ENCODE measurements at regions not wholly inside any gene's neighbourhood (a gene's known extent, or its start where the extent isn't known, plus 50 kb on each side); places are given as distances from the start of the nearest gene placed in this dataset.

- DNase-seq (ENCODE audit: low spot score in 2 of 2) = no peak
- no peak for FAIRE-seq
Observed at GRCh38 chr2:117058366-117058765, 756.1 kb upstream of the DDX18 start.

DNA sequence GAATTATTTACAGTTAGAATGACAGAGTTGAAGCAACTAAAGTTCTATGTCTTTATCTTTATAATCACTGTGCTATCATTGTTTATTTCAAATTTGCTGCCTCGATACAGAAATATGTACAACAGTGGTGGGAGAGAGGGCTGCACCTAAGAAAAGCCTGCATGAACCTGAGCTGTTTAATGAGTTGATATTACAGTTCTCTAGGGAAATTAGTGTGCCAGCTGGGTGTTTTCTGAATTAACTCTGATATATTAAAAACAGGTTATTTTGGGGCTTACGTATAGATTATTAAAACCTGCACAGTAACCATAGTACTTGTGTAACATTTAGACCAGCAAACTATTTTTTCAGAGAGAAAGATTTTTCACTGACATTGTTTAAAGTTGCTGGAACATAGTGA, 750.5 kb upstream of the DDX18 start:
- DNase-seq (ENCODE audit: low spot score in 2 of 2) = no peak

DNA sequence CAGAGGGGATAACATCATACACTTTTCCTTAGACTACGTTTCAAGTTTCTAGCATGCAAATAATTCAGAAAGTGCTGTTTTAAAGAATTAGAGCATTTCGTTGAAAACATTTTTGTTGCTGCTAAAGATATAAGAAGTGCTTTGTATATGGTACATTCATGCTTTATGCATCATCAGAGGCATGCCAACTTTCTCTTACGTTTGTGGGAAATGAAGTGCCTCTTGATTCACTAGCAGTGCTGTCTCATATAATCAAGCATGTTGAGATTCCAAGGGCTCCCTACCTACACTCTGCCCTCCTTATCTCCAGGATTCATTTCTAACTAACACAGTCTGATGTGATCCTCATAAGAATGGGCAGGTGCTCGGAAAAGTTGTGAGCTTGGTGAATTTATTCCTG, 748.6 kb upstream of the DDX18 start:
- FAIRE-seq (no peak), DNase-seq (ENCODE audit: low spot score in 2 of 2) (no peak)

More for the DNA sequence above, 750.5 kb upstream of the DDX18 start:
- no peak for FAIRE-seq

GRCh38 chr2:117067900-117068299, 746.6 kb upstream of the DDX18 start:
- no peak for FAIRE-seq

GRCh38 chr2:117068371-117068770, 746.1 kb upstream of the DDX18 start:
- DNase-seq (ENCODE audit: low spot score in 2 of 2) (no peak), FAIRE-seq (no peak)

More at GRCh38 chr2:117067900-117068299, 746.6 kb upstream of the DDX18 start:
- no peak for DNase-seq (ENCODE audit: low spot score in 2 of 2)

- FAIRE-seq = no peak
- DNase-seq (ENCODE audit: low spot score in 2 of 2) = no peak
Observed at GRCh38 chr2:117071556-117072102, 742.9 kb upstream of the DDX18 start.

- no peak for DNase-seq (ENCODE audit: low spot score in 2 of 2)
Observed at GRCh38 chr2:117074756-117075155, 739.7 kb upstream of the DDX18 start.

DNA sequence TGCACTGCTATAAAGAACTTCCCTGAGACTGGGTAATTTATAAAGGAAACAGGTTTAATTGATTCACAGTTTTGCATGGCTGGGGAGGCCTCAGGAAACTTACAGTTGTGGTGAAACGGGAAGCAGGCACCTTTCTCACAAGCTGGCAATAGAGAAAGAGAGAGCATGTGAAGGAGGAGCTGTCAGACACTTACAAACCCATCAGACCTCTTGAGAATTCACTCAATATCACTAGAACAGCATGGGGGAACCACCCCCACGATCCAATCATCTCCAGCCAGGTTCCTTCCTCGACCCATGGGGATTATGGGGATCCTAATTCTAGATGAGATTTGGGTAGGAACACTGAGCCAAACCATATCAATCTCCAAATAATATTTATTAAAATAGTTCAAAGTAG, 729.2 kb upstream of the DDX18 start:
- DNase-seq (ENCODE audit: low spot score in 2 of 2) = no peak
- FAIRE-seq = no peak

More at GRCh38 chr2:117074756-117075155, 739.7 kb upstream of the DDX18 start:
- no peak for FAIRE-seq

DNA sequence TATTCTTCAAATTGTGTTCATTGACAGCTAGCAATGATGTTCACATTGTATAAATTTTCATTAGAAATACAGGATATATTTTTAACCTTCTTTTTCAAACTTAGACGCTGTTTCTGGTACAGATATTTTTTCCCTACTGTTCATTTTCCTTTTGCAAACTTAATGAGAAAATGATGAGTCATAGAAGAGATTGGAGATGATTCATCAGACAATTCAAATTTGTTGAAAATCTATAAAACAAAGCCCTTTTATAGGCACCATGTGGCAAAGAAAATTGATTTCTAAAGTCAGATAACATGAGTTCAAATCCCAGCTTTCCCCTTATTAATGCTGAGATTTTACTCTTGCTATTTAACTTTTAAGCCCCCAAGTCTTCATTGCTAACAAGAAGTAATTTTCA, 728.8 kb upstream of the DDX18 start:
- DNase-seq (ENCODE audit: low spot score in 2 of 2) (no peak), FAIRE-seq (no peak)

DNA sequence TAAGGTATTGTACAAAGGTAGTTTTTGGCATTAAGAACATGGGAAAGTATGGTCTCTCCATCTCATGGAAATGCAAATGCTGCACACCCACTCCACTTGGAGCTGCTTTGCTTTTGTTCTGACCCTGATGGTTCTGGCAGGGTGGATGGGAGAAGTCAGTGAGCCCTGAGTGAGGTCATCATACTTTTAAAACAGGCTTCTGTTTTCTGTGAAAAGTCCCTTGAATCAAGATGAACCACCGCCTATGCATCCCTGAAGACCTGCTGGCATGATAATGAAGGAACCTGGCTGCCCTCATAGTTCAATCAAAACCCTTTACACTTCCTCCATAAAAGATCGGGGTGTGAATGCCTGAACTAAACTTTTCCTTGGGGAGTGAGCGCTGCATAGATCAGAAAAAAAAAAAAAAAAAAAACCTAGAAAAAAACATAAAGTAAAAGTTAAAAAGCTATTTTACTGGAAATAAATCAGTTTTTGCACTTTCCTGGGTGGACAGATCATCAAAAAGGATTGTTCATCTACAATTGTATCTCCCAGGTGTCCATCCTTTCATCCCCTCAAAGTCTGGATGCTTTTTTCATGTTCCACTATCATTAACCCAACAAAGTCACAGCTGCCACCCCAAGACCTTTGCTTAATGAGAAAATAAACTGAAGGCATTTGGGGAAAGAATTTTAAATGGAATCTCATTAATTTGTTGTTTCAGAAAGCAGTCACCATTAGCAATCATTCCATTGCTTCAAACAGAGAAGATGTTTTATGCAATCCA, 728.1 kb upstream of the DDX18 start:
- no peak for DNase-seq (ENCODE audit: low spot score in 2 of 2)
- FAIRE-seq = no peak

DNA sequence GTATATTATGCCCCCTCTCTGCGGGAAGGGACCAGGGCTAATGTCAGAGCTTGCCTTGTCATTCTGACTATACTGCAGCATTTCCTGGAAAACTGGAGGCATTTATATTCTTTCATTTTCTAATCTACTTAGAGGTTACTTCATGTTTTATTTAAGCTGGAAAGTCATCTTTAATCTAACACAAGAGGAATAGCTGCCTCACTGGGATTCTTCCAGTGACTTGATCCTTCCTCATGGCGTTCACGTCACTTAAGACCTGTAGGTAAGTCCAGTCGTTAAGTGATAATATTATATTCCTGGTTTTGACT, 727.6 kb upstream of the DDX18 start:
- DNase-seq (ENCODE audit: low spot score in 2 of 2) (no peak), FAIRE-seq (no peak)

- FAIRE-seq = no peak
- DNase-seq (ENCODE audit: low spot score in 2 of 2) = no peak
Observed at GRCh38 chr2:117087535-117088291, 726.8 kb upstream of the DDX18 start.

GRCh38 chr2:117091041-117091837, 723.3 kb upstream of the DDX18 start:
- DNase-seq (ENCODE audit: low spot score in 2 of 2) (no peak), FAIRE-seq (no peak)

GRCh38 chr2:117101613-117102012, 712.9 kb upstream of the DDX18 start:
- no peak for DNase-seq (ENCODE audit: low spot score in 2 of 2)
- FAIRE-seq = no peak

GRCh38 chr2:117108741-117109267, 705.7 kb upstream of the DDX18 start:
- DNase-seq (ENCODE audit: low spot score in 2 of 2) (no peak), FAIRE-seq (no peak)

DNA sequence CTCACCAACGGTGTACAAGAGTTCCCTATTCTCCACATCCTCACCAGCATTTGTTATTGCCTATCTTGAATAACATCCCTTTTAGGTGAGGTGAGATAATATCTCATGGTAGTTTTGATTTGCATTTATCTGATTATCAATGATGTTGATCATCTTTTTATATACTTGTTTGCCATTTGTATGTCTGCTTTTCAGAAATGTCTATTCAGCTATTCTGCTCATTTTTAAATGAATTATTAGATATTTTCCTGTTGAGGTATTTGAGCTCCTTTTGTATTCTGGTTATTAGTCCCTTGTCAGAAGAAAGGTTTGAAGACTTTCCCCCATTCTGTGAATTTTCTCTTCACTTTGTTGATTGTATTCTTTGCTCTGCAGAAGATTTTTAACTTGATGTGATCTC, 695.5 kb upstream of the DDX18 start:
- DNase-seq (ENCODE audit: low spot score in 2 of 2) (no peak), FAIRE-seq (no peak)

DNA sequence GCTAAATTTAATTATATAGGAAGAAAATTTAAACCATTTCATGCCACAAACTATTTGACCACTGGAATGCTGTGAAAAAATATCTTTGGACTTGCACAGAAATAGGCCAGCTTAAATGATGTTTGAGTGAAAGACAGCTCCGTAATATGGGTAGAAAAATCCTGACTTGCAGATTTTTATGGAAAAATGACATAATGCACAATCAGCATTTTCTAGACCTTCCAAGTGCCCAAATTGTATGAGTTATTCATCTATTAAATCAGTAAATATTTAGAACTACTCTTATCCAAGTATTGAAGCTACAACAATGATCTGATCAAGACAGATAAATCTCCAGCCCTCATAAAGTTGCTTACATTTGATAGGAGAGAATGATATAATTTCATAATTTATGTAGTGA, 691.1 kb upstream of the DDX18 start:
- FAIRE-seq (no peak), DNase-seq (ENCODE audit: low spot score in 2 of 2) (no peak)

DNA sequence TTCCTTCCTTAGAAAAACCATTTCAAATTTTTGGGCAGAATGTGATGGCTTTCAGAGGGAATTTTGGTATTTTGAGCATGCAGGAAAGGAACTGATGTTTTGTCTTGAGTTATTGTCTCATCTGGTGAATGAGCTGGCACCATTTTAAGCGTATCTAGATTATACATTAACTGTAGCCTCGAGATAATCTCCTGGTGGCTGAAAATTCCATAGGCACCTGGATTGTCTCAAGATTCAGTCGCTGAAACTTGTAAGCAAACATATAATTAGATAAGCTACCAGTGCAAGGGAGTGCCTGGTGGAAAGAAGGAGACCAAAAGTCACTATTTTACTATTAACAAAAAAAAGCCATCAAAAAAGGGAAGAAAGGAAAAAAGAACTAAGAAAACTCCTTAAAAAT, 687.8 kb upstream of the DDX18 start:
- DNase-seq (ENCODE audit: low spot score in 2 of 2) (no peak), FAIRE-seq (no peak)

DNA sequence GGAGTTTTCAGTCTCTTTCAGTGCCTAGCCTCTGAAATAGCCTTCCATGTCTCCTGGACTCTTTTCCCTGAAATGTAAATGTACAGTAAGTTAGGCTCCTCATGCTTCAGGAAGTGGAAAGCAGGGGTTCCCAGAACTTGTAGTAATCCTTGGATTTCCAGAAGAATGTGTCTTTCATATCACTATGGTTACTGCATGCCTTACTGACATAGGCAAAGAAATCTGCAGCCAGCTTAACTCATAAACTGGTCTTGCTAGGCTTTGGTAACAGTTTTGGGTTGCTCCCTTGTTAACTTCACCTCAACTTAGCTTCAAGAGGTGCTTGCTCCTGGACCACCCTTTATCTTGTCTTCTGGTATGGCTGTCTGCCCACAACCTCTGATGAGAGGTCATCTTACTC, 686.8 kb upstream of the DDX18 start:
- DNase-seq (ENCODE audit: low spot score in 2 of 2) (no peak), FAIRE-seq (no peak)

- FAIRE-seq (no peak), DNase-seq (ENCODE audit: low spot score in 2 of 2) (no peak)
Observed at GRCh38 chr2:117128461-117128860, 686.0 kb upstream of the DDX18 start.

GRCh38 chr2:117137371-117137770, 677.1 kb upstream of the DDX18 start:
- DNase-seq (ENCODE audit: low spot score in 2 of 2) = no peak
- no peak for FAIRE-seq
